Left lobe of liver (tissue), 2 donors: ENCODE measurements at regions not wholly inside any gene's neighbourhood (a gene's known extent, or its start where the extent isn't known, plus 50 kb on each side); places are given as distances from the start of the nearest gene placed in this dataset.

Experiments used
- ATAC-seq: fragments of 200-7000 bp; cut with Tn5 transposase; one replicate; pipeline ENCODE4 v1.9.1; 2020; ENCODE audit warnings: mild to moderate bottlenecking, moderate library complexity
- DNase-seq: peaks from one replicate; pipeline ENCODE4 v3.0.0-alpha.2; 2020; ENCODE audit warnings: low spot score
- donor health status: DM: no; HTN: no; CAD: no; lungs with moderate emphysema.
- donor health status: DM: no; HTN: yes; CAD: no.

DNA sequence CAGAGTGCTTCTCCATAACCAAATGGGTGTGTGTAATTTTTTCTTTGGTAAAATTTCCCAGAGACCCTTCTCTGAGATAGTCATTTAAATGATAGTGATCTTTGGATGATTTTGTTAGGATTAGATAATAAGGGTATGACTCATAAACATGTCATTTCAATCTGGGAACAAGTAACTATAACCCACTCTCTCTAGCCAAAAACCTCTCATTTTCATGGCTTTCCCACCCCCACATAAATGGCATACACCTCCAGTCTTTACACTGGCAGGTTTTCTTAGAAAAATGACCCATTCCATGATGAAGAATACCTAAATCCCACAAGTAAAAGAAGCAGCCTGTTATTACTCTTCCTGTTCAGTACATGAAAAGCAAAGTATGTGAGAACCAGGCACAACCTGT lies 572.0 kb upstream of the ZEB2 start:
- DNase-seq, result no peak
- ATAC-seq, result no peak

GRCh38 chr2:145090841-145091761 lies 571.2 kb upstream of the ZEB2 start:
- ATAC-seq (no peak), DNase-seq (no peak)

DNA sequence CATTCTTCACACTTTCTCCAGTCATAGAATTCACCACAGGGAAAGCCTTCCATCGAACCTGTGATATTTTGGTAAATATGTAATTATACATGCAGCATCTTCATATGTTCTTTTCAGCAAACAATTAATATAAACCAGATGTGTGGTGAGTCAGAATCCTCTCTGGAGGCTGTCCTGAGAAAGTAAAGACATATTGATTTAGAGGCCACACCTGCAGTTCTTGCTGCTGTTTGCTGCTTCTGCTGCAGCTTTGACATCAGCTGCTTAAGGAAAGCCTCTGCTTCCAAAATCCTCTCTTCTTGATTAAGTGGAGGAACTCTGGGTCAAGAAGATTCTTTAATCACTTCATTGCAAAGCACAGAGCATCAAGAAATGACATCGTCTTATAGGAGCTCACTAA lies 568.8 kb upstream of the ZEB2 start:
- ATAC-seq, result no peak
- DNase-seq, result no peak

- DNase-seq, result no peak
Measured at GRCh38 chr2:145086910-145087309, 567.0 kb upstream of the ZEB2 start.

GRCh38 chr2:145085612-145086011 lies 565.7 kb upstream of the ZEB2 start:
- ATAC-seq (no peak), DNase-seq (no peak)

More at GRCh38 chr2:145086910-145087309, 567.0 kb upstream of the ZEB2 start:
- no peak for ATAC-seq

DNA sequence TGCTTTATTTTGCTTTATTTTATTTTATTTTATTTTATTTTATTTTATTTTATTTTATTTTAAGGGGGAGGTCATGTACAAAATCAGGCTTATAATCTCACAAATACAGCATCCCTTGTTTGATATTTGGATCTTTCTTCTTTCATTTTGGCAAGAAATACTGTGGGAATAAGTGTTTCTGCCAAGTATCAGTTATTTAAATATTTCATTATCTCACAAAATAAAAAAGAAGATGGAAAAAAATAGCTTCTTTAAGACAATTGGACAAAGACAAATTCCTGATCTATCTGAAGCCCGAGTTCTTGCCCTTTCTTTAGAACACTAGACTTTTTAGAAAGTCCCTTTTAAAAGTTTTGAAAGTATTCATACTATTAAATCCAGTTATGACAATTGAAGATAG lies 560.5 kb upstream of the ZEB2 start:
- ATAC-seq, result no peak
- no peak for DNase-seq

DNA sequence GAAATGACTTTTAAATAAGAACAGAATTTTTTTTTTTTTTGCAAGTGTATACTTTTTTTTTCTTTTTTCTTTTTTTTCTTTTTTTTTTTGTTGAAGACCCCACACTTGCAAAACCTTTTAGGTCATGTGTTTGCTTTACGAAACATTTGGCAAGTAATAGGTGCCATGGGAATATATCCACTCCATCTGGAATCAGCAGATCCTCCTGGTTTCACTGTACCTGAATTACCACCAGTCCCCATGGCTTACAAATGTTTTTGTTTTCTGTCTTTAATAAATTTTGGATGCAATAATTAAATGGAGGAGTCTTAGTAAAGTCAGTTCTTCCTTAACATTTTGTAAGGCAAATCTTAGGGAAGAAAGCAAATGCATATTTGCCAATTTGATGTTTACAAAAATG lies 559.7 kb upstream of the ZEB2 start:
- no peak for DNase-seq
- peak; percentile 28 for ATAC-seq

- no peak for DNase-seq
- no peak for ATAC-seq
Measured at GRCh38 chr2:145078923-145079322, 559.0 kb upstream of the ZEB2 start.

DNA sequence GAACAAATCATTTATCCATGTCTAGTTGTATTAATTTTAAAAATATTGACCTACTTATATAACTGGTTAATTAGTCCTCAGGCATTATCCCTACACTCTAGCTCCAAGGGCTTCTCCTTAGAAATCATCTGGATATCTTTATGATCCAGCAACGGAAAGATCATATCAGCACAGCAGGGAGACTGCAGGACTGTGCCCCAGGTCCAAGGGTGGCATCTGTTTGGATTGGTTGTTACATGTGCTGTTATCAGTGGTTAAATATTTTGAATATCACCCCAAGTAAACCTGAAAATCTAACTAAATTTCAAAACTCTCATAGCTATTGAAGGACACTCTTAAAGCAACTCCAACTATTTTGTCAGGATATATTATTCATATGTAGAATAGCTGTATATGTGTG lies 556.2 kb upstream of the ZEB2 start:
- peak; percentile 79 for DNase-seq
- peak; percentile 96 for ATAC-seq

- DNase-seq (no peak), ATAC-seq (peak; percentile 62)
Measured at GRCh38 chr2:145075454-145076062, 555.6 kb upstream of the ZEB2 start.

- no peak for DNase-seq
- ATAC-seq, result no peak
Measured at GRCh38 chr2:145070703-145071102, 550.8 kb upstream of the ZEB2 start.

DNA sequence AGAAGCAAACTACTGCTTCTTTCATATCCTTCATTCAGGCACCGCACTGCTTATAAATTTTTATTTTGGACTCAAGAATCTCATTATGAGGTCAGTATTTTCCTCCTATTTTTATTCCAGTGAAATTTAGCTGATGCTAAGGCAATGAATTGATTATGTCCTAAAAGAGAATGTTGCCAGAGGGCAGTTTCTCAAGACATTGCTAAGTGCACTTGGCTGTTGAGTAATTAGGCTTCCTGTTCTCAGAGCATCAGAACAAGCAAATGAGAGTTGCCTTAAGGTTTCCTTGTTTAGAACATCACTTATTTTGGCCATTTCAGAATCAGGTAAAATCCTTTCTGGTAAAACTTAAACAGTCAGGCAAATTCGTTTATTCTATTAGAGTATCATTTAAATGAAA lies 548.6 kb upstream of the ZEB2 start:
- ATAC-seq (no peak), DNase-seq (no peak)

DNA sequence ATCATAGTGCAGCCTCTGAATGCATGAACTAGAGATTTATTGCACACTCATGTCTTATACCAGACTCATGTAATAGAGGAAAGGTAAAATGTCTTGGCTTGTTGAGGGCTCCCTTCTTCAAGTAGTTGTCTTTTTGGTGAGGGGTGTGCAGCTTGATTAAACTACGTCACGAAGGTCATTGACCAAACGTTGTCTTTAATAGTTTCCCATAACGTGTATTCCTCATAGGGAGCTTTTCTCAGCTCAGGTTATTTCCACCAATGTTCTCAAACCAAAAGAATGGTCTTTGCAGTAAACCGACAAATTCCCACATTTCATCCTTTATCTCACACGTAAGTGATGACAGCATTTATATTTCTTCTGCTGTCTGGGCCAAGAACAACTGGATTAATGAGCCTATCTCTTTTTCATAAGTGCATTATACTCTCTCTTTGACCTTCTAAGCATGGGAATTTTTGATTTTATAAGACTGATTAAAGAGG lies 547.7 kb upstream of the ZEB2 start:
- no peak for ATAC-seq
- DNase-seq, result no peak

- DNase-seq, result no peak
- no peak for ATAC-seq
Measured at GRCh38 chr2:145066856-145067548, 547.1 kb upstream of the ZEB2 start.

- DNase-seq (no peak), ATAC-seq (no peak)
Measured at GRCh38 chr2:145066151-145066661, 546.3 kb upstream of the ZEB2 start.

DNA sequence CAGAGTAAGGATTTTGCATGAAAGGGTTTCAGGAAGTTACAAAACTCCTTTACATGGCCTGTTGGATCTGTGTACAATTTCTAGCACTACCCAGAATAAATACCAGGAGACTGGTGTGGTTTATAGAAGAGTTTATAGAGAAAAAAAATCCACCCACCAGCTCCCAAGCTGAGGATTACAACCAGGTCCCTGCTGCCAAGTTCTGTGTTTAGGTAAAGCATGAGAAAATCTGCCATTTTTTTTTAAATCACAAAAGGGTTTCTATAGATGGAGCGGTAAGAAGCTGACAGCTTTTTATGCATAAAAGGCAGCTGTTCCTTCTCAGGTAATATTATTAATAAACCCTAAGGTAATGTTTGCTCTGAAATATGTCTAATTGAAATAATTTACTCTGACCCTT lies 545.4 kb upstream of the ZEB2 start:
- DNase-seq (no peak), ATAC-seq (no peak)

GRCh38 chr2:145064511-145064910 lies 544.6 kb upstream of the ZEB2 start:
- DNase-seq, result no peak
- no peak for ATAC-seq

GRCh38 chr2:145060876-145061275 lies 541.0 kb upstream of the ZEB2 start:
- ATAC-seq, result no peak
- no peak for DNase-seq

GRCh38 chr2:145059914-145060313 lies 540.0 kb upstream of the ZEB2 start:
- ATAC-seq (no peak), DNase-seq (no peak)

DNA sequence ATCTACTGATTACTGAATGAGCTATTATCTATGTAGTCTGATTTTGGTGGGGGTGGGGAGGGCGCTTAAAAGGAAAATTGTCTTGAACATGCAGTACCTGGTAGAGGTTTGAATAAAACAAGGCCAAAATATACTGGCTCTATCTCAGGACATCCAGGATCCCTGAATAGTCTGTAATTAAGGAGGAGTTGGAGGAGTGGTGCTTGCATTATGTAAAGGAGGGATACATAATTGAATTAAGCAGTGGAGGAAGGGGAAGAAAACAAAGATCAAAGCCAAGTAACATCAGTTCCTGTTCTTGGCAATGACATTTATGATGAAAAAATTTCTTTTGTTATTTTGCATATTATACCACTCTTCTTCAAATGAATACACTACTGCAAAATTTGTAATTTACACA lies 539.4 kb upstream of the ZEB2 start:
- DNase-seq, result no peak
- no peak for ATAC-seq

DNA sequence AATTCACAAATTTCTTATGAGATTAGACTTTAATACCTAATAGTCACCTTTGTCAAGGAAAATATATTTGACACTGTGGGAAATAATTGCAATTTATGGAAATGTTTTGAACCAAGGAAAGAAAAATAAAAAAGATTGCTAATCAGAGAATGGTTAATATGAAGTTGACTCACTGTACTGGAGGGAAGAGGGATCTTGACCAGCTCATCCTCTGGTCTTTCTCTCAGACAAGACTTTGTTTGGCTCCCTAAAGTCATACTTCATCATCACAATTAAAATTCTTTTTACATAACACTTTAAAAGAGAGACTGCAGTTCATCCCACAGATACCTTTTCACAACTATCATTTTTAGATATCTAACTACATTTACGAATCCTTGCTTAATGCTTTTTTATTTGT lies 538.5 kb upstream of the ZEB2 start:
- DNase-seq (no peak), ATAC-seq (no peak)

GRCh38 chr2:145055651-145056050 lies 535.7 kb upstream of the ZEB2 start:
- ATAC-seq (no peak), DNase-seq (no peak)
